ENCODE measurements at regions not wholly inside any gene's neighbourhood (a gene's known extent, or its start where the extent isn't known, plus 50 kb on each side); places are given as distances from the start of the nearest gene placed in this dataset.

DNA sequence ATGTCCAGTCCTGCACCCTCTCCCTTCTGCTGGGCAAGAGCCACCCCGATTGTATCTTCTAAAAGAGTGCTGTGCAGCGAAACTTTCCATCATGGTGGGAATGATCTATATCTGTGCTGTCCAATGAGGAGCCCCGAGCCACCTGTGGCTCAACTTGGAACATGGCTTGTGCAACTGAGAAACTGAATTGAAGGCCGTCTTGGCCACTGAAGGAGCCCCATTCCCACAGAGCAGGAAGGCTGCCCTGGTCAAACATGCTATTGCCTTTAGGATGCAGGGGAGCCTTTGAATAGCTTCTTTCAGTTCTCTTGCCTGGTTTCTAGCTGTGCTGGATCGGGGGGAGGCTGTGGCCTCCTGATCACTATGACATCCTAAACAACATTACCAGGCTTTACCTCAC lies 427.6 kb downstream of the SETD4 start:
- TF ChIP-seq POLR2A (IDR thresholded peaks at IDR 0.05; ENCODE audit: low read length): no peak
- TF ChIP-seq GATA1 (IDR thresholded peaks at IDR 0.05; ENCODE audit: low read depth, low read length): no peak

Data from erythroblast (primary cell).